Right atrium auricular region (tissue), 2 donors: ENCODE measurements at regions not wholly inside any gene's neighbourhood (a gene's known extent, or its start where the extent isn't known, plus 50 kb on each side); places are given as distances from the start of the nearest gene placed in this dataset.

Experiments used
- DNase-seq: peaks from one replicate; pipeline ENCODE4 v3.0.0-alpha.2; 2019; ENCODE audit warnings: low spot score
- H3K27ac ChIP-seq, 2 donors: fragments of 200-600 bp; sonication (generic); 1 replicate in 1 of 2; 2 replicates in 1 of 2; pipeline ENCODE4 v1.5.1; 2016 to 2019
- H3K27me3 ChIP-seq, 2 donors: fragments of 200-600 bp; sonication (generic); one replicate each; pipeline versions ENCODE4 v1.5.1 to v1.6.0; 2017 to 2019
- H3K36me3 ChIP-seq: fragments of 200-600 bp; sonication (generic); one replicate; pipeline ENCODE4 v1.5.1; 2016
- H3K4me1 ChIP-seq, 2 donors: fragments of 200-600 bp; sonication (generic); one replicate each; pipeline versions ENCODE4 v1.5.1 to v1.6.0; 2017 to 2019
- H3K4me3 ChIP-seq, 2 donors: fragments of 200-600 bp; sonication (generic); 1 replicate in 1 of 2; 2 replicates in 1 of 2; pipeline ENCODE4 v1.5.1; 2017 to 2019; ENCODE audit warnings: mild to moderate bottlenecking in 1 of 2, moderate library complexity in 1 of 2
- H3K9me3 ChIP-seq, 2 donors: fragments of 200-600 bp; sonication (generic); one replicate each; pipeline ENCODE4 v1.5.1; 2019
- TF ChIP-seq, protein P1 (sequence below), 2 donors: fragments of 200-600 bp; sonication (generic); IDR thresholded peaks; one replicate each; pipeline ENCODE4 v1.5.1; 2019; ENCODE audit warnings: antibody characterized with exemption in 2 of 2

DNA sequence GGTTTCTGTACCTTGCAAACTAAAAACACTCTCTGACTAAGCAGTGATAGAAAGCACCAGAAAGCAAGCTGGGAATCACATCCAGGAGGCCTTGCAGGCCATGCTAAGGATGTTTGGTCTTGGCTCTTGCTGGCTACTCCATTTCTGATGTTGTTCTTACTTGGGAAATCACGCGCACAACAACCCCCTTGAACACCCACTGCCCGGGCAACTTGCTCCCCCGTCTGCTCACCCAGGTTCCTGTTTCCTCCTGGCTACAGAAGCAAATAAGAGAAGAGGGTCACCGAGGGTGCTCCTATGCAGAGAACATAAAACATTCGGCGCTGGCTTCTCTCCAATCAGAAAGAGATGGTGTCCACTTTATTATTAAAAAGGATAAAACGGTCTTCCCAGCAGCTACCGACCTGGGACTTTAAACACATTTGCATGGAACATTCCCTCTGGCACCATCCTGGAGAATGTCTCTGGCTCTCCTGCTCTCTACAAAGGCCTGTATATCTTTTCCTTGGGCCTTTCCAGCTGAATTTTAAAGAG lies 271.2 kb upstream of the RPL38 start:
- H3K27ac ChIP-seq, result no peak overlapping the region
- H3K27me3 ChIP-seq, result no peaks in the 10 kb centered on the region
- H3K4me3 ChIP-seq, result no peak overlapping the region
- H3K36me3 ChIP-seq, result no peaks in the 10 kb centered on the region
- H3K4me1 ChIP-seq, result no peaks in the 10 kb centered on the region
- peak; percentile 18 for DNase-seq
- H3K9me3 ChIP-seq, result no peaks in the 10 kb centered on the region
- TF ChIP-seq, protein P1, sequence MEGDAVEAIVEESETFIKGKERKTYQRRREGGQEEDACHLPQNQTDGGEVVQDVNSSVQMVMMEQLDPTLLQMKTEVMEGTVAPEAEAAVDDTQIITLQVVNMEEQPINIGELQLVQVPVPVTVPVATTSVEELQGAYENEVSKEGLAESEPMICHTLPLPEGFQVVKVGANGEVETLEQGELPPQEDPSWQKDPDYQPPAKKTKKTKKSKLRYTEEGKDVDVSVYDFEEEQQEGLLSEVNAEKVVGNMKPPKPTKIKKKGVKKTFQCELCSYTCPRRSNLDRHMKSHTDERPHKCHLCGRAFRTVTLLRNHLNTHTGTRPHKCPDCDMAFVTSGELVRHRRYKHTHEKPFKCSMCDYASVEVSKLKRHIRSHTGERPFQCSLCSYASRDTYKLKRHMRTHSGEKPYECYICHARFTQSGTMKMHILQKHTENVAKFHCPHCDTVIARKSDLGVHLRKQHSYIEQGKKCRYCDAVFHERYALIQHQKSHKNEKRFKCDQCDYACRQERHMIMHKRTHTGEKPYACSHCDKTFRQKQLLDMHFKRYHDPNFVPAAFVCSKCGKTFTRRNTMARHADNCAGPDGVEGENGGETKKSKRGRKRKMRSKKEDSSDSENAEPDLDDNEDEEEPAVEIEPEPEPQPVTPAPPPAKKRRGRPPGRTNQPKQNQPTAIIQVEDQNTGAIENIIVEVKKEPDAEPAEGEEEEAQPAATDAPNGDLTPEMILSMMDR (IDR thresholded peaks at IDR 0.05), result no peak

DNA sequence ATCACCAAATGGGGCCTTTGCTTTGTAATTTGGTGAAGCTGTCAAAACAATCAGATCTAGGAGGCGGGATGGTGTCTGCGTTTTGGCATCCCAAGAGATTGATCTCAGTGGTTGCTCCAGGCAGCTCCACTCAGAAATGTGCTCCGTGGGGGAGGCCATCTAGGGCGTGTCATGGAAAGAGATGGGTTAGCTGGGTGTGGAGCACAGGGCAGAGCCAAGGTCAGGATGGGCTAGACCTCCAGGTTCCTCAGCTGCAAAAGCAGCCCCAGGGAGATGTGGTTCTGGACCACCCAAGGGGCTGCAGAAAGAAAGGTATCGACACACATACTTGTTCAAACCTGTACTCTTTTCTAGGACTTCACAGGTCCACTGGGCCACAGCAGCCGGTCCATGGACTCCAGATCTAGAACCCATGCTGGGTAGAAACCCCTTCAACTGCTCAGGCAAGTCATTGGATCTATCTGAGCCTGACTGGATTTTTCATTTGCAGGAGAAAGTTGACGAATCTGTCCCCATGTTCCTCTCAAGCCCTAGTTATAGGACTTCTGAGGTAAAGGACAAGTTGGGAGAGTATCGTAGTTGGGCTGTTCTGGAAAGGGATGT lies 270.2 kb upstream of the RPL38 start:
- no peaks in the 10 kb centered on the region for H3K9me3 ChIP-seq
- no peaks in the 10 kb centered on the region for H3K27me3 ChIP-seq
- no peaks in the 10 kb centered on the region for H3K4me1 ChIP-seq
- TF ChIP-seq, protein P1 (IDR thresholded peaks at IDR 0.05), result no peak
- no peaks in the 10 kb centered on the region for H3K36me3 ChIP-seq
- H3K27ac ChIP-seq, result no peak overlapping the region
- H3K4me3 ChIP-seq, result no peak overlapping the region
- peak; percentile 34 for DNase-seq

DNA sequence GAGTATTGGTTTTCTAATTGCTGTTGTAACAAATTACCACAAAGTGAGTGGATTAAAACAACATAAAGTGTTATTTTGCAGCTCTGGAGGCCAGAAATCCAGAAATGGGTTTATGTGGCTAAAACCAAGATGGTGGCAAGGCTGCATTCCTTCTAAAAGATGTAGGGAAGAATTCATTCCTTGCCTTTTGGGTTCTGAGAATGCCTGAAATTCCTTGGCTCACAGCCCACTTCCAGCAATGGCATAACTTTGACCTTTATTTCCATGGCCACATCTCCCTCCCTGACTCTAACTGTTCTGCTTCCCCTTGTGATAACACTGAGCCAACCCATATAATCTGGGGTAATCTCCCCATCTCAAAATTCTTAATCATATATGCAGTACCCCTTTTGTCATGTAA lies 269.6 kb upstream of the RPL38 start:
- Histone ChIP-seq H3K27me3 (no peaks in the 10 kb centered on the region), H3K4me3 (no peak overlapping the region)
- TF ChIP-seq, protein P1 (IDR thresholded peaks at IDR 0.05), result no peak

DNA sequence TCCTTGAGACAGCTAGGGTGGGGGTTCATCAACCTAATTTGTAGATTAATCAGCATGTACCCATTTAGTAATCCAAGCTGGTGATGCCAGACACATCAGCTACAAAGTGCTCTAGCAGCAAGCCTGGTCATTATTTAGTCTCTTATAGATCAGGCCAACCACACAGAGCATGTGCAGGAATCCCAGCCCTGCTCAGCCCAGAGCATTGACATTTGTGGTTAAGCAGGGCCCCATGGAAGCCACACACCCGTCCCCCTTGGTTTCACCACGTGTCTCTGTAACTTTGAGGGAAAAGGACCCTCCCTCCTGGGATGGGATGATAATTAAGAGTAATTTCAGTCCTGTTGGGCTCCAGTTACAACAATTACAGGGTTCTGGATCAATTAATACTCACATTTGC lies 268.8 kb upstream of the RPL38 start:
- Histone ChIP-seq H3K4me3 (no peak overlapping the region), H3K27me3 (no peaks in the 10 kb centered on the region), H3K4me1 (no peaks in the 10 kb centered on the region), H3K9me3 (no peaks in the 10 kb centered on the region), H3K27ac (no peak overlapping the region), H3K36me3 (no peaks in the 10 kb centered on the region)
- peak; percentile 47 for DNase-seq
- TF ChIP-seq, protein P1 (IDR thresholded peaks at IDR 0.05), result no peak

More for the DNA sequence above, 269.6 kb upstream of the RPL38 start:
- Histone ChIP-seq H3K4me1 (no peaks in the 10 kb centered on the region), H3K27ac (no peak overlapping the region), H3K9me3 (no peaks in the 10 kb centered on the region), H3K36me3 (no peaks in the 10 kb centered on the region)
- no peak for DNase-seq

DNA sequence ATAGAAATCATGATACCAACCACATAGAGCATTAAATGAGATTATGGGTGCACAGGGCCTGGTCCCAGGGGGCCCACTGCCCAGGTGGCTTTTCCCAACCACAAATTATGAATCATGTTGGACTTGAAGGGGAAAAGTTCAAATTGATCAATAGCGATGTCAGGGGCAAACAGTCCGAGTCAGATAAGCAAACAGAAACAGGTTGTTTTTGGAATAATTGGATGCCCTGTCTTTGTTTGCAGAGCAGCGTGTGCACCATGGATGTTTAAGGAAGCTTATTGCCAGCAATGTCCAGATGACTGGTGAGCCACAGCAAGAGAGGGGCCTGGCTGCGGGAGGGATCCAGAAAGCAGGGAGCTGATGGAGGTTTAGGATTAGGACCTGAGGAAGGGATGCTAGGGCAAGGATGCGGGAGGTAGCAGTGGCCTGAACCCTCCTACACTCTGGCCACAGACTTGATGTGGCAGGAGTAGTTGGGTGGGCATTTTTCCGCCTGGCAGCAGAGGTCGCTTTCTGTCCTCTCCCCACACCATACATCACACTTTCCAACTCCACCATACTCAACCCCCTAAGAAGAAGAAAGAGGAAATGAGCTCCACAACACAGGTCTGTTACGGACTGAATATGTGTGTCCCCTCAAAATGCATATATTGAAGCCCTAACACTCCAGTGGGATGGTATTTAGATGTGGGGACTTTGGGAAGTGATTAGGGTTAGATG lies 266.4 kb upstream of the RPL38 start:
- Histone ChIP-seq H3K36me3 (no peaks in the 10 kb centered on the region), H3K4me1 (no peaks in the 10 kb centered on the region), H3K27ac (no peak overlapping the region), H3K4me3 (no peak overlapping the region), H3K9me3 (no peaks in the 10 kb centered on the region), H3K27me3 (no peaks in the 10 kb centered on the region)
- DNase-seq, result peak; percentile 18
- TF ChIP-seq, protein P1 (IDR thresholded peaks at IDR 0.05), result no peak
